ENCODE measurements at regions not wholly inside any gene's neighbourhood (a gene's known extent, or its start where the extent isn't known, plus 50 kb on each side); places are given as distances from the start of the nearest gene placed in this dataset.

DNA sequence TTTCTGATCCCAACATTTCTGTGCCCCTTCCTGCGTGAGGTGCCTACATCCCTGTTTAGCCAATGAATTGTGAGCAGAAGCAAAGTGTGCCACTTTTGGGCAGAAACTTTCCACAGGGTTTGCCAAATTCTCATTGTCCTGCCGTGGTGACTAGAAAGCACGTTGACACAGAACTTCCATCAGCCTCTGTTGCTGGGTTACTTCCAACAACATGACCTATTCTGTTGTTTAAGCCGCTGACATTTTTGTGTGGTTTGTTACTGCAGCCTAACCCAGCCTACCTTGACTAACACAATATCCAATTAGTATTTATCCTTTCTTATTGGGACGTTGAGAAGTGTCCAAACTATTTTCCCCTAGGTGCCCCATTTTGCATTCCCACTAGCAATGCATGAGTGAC is 136.8 kb downstream of the URB2 start:
- no peak for TF ChIP-seq FOXK1 (CRISPR knock-in tag; IDR thresholded peaks at IDR 0.05)
- TF ChIP-seq TEAD1 (CRISPR knock-in tag; IDR thresholded peaks at IDR 0.05) = no peak
- TF ChIP-seq, protein P1, sequence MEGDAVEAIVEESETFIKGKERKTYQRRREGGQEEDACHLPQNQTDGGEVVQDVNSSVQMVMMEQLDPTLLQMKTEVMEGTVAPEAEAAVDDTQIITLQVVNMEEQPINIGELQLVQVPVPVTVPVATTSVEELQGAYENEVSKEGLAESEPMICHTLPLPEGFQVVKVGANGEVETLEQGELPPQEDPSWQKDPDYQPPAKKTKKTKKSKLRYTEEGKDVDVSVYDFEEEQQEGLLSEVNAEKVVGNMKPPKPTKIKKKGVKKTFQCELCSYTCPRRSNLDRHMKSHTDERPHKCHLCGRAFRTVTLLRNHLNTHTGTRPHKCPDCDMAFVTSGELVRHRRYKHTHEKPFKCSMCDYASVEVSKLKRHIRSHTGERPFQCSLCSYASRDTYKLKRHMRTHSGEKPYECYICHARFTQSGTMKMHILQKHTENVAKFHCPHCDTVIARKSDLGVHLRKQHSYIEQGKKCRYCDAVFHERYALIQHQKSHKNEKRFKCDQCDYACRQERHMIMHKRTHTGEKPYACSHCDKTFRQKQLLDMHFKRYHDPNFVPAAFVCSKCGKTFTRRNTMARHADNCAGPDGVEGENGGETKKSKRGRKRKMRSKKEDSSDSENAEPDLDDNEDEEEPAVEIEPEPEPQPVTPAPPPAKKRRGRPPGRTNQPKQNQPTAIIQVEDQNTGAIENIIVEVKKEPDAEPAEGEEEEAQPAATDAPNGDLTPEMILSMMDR (IDR thresholded peaks at IDR 0.05) = no peak
- no peak for TF ChIP-seq JUN (CRISPR knock-in tag; IDR thresholded peaks at IDR 0.05)
- TF ChIP-seq FOXJ3 (CRISPR knock-in tag; IDR thresholded peaks at IDR 0.05; ENCODE audit: borderline replicate concordance) = no peak
- TF ChIP-seq, protein P2, sequence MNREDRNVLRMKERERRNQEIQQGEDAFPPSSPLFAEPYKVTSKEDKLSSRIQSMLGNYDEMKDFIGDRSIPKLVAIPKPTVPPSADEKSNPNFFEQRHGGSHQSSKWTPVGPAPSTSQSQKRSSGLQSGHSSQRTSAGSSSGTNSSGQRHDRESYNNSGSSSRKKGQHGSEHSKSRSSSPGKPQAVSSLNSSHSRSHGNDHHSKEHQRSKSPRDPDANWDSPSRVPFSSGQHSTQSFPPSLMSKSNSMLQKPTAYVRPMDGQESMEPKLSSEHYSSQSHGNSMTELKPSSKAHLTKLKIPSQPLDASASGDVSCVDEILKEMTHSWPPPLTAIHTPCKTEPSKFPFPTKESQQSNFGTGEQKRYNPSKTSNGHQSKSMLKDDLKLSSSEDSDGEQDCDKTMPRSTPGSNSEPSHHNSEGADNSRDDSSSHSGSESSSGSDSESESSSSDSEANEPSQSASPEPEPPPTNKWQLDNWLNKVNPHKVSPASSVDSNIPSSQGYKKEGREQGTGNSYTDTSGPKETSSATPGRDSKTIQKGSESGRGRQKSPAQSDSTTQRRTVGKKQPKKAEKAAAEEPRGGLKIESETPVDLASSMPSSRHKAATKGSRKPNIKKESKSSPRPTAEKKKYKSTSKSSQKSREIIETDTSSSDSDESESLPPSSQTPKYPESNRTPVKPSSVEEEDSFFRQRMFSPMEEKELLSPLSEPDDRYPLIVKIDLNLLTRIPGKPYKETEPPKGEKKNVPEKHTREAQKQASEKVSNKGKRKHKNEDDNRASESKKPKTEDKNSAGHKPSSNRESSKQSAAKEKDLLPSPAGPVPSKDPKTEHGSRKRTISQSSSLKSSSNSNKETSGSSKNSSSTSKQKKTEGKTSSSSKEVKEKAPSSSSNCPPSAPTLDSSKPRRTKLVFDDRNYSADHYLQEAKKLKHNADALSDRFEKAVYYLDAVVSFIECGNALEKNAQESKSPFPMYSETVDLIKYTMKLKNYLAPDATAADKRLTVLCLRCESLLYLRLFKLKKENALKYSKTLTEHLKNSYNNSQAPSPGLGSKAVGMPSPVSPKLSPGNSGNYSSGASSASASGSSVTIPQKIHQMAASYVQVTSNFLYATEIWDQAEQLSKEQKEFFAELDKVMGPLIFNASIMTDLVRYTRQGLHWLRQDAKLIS (CRISPR knock-in tag; IDR thresholded peaks at IDR 0.05; ENCODE audit: borderline replicate concordance) = no peak
- no peak for TF ChIP-seq NFYB (CRISPR knock-in tag; conservative IDR thresholded peaks at IDR 0.05; ENCODE audit: low read depth)
- no peak for TF ChIP-seq E2F1 (CRISPR knock-in tag; IDR thresholded peaks at IDR 0.05)
